ENCODE measurements at regions not wholly inside any gene's neighbourhood (a gene's known extent, or its start where the extent isn't known, plus 50 kb on each side); places are given as distances from the start of the nearest gene placed in this dataset.

GRCh38 chr7:72493850-72494661 is 81.9 kb upstream of the CALN1 start:
- TF ChIP-seq EGR2 (tag by site-specific recombination; IDR thresholded peaks at IDR 0.05; ENCODE audit: low read depth) (no peak), CTCF (tag by site-specific recombination; IDR thresholded peaks at IDR 0.05) (no peak), ZNF544 (tag by site-specific recombination; IDR thresholded peaks at IDR 0.05) (no peak), ZFP37 (tag by site-specific recombination; IDR thresholded peaks at IDR 0.05) (no peak), REST (tag by site-specific recombination; IDR thresholded peaks at IDR 0.05) (no peak), ZNF266 (tag by site-specific recombination; IDR thresholded peaks at IDR 0.05; ENCODE audit: low read depth) (no peak), ZNF658 (tag by site-specific recombination; IDR thresholded peaks at IDR 0.05) (no peak)

Measured in HEK293 (cell line).